ACC112 (cell line): ENCODE measurements at regions not wholly inside any gene's neighbourhood (a gene's known extent, or its start where the extent isn't known, plus 50 kb on each side); places are given as distances from the start of the nearest gene placed in this dataset.

Experiments used
- H2AFZ ChIP-seq: fragments of 200-600 bp; sonication (generic); one replicate; pipeline ENCODE4 v1.6.0; 2017; ENCODE audit warnings: antibody characterized with exemption, low read length; ENCODE audit not compliant: unreplicated experiment
- H3K27ac ChIP-seq: fragments of 200-600 bp; sonication (generic); 2 replicates; pipeline ENCODE4 v1.5.1; 2014; ENCODE audit warnings: low read depth, mild to moderate bottlenecking, antibody characterized with exemption, low read length, moderate library complexity
- H3K27me3 ChIP-seq: fragments of 200-600 bp; sonication (generic); 2 replicates; pipeline ENCODE4 v1.6.1; 2014; ENCODE audit warnings: mild to moderate bottlenecking, antibody characterized with exemption, low read length, moderate library complexity, mixed read lengths; ENCODE audit not compliant: insufficient read depth
- H3K36me3 ChIP-seq: fragments of 200-600 bp; sonication (generic); 2 replicates; pipeline ENCODE4 v1.6.1; 2016; ENCODE audit warnings: mild to moderate bottlenecking, antibody characterized with exemption, low read length, moderate library complexity, mixed read lengths; ENCODE audit not compliant: insufficient read depth
- H3K4me1 ChIP-seq: fragments of 200-600 bp; sonication (generic); one replicate; pipeline ENCODE4 v1.6.1; 2016; ENCODE audit warnings: low read length, mixed read lengths; ENCODE audit not compliant: insufficient read depth, unreplicated experiment, control insufficient read depth
- H3K4me3 ChIP-seq: fragments of 200-600 bp; sonication (generic); 2 replicates; pipeline ENCODE4 v1.5.1; 2014; ENCODE audit warnings: mild to moderate bottlenecking, low read depth, low read length
- H3K79me2 ChIP-seq: fragments of 200-600 bp; sonication (generic); one replicate; pipeline ENCODE4 v1.6.0; 2016; ENCODE audit warnings: low read length; ENCODE audit not compliant: control insufficient read depth, unreplicated experiment, insufficient read depth

DNA sequence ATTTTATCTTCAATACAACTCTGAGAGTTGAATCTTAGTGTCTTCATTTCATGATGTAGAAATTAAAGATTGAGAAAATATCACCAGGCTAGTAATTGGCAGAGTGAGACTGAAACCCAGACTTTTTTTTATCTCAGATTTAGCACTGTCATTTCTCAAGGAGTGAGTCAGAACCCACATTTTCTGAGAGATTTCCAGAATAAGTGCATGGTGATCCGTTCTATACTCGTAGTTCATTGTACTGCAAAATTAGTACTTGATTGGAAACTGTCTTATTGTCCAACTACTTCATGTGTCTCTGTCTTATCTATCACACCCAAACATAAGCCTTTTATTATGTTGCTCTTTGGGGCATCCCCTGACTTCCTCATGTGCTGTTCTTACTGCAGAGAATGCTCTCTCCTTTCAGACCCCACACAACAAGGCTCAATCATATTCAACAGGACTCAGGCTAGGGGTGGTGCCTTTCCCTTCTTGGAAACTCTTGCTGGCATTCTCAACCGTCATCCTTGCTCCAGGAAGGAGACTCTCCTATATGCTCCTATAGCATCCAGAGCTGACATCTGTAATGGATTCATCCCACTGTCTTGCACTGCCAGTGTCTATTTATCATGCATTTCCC lies 76.7 kb upstream of the BLID start:
- Histone ChIP-seq H3K4me3 (no peak overlapping the region), H2AFZ (no peak overlapping the region), H3K27me3 (no peaks in the 10 kb centered on the region), H3K27ac (peak overlapping the region; percentile 99), H3K79me2 (peaks cover 84% of the 10 kb centered on the region), H3K36me3 (peaks cover 20% of the 10 kb centered on the region), H3K4me1 (peaks cover 91% of the 10 kb centered on the region)

DNA sequence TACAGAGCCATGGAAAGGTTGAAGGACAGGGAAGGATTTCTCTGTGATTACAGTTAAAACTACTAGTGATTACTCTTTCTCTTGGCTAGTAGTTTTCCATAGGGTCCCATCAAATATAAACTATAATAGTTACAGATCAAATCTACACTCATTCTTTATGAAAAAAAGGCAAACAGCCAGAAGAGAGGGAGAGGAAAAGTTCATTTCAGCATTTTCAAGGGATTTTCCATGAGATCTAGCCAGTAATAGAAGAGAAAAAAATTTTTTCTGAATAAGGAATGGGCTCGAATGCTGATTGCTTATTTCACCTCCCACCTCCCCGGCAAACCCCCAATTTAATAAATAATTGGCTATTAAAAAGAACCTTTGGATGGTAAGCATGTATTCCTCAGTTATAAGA lies 74.8 kb upstream of the BLID start:
- Histone ChIP-seq H3K36me3 (peaks cover 21% of the 10 kb centered on the region), H2AFZ (no peak overlapping the region), H3K27ac (peak overlapping the region; percentile 99), H3K27me3 (no peaks in the 10 kb centered on the region), H3K4me3 (no peak overlapping the region), H3K4me1 (peaks cover 90% of the 10 kb centered on the region), H3K79me2 (peaks cover 81% of the 10 kb centered on the region)

DNA sequence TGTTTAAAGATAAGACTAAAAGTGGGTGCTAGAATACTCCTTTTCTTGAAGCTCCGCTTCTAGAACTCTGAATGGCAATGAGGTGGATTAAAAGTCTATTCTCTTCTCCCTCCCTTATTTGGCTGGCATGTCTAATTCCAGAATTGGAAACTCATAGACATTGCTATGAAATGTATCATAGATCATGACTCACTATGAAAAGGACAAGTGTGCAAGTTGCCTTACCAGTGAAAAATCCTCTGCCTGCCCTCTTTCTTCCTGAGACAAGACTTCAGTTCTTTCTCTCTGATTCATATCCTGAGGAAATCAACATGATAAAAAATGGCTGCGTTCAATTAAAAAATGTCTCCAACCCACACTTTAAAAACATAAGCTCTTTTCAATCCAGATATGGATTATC lies 73.2 kb upstream of the BLID start:
- Histone ChIP-seq H3K27me3 (no peaks in the 10 kb centered on the region), H2AFZ (no peak overlapping the region), H3K36me3 (peaks cover 30% of the 10 kb centered on the region), H3K4me1 (peaks cover 87% of the 10 kb centered on the region), H3K4me3 (no peak overlapping the region), H3K27ac (peak overlapping the region; percentile 99), H3K79me2 (peaks cover 82% of the 10 kb centered on the region)

DNA sequence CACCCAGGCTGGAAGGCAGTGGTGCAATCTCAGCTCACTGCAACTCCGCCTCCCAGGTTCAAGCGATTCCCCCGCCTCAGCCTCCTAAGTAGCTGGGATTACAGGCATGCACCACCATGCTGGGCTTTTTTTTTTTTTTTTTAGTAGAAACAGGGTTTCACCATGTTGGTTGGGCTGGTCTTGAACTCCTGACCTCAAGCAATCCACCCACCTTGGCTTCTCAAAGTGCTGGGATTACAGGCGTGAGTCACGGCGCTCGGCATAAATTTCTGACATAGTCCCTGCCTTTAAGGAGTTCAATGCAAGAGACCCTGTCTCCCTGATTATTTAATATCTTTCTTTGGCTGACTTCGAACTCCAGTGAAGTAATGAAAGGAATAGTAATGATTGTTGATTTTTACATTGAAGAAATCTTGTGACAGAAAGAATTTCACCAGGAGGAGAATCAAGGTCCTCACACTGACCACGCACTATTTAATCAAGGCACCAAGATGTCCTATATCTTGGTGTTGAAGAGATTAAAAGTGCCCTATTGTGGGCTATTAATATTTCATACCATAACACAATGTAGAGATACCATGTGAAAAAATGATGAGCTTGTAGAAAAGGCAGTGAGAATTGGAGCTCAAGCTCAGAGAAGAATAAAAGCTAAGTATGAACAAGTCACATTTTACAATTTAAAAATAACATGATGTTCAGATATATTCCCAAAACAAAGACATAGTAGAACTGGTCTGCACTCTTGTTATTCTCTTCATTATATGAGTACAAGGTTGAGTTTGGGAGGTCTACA lies 71.6 kb upstream of the BLID start:
- Histone ChIP-seq H3K36me3 (peaks cover 30% of the 10 kb centered on the region), H3K4me1 (peaks cover 85% of the 10 kb centered on the region), H3K27me3 (no peaks in the 10 kb centered on the region), H3K79me2 (peaks cover 82% of the 10 kb centered on the region), H3K4me3 (no peak overlapping the region), H2AFZ (no peak overlapping the region), H3K27ac (peak overlapping the region; percentile 99)

DNA sequence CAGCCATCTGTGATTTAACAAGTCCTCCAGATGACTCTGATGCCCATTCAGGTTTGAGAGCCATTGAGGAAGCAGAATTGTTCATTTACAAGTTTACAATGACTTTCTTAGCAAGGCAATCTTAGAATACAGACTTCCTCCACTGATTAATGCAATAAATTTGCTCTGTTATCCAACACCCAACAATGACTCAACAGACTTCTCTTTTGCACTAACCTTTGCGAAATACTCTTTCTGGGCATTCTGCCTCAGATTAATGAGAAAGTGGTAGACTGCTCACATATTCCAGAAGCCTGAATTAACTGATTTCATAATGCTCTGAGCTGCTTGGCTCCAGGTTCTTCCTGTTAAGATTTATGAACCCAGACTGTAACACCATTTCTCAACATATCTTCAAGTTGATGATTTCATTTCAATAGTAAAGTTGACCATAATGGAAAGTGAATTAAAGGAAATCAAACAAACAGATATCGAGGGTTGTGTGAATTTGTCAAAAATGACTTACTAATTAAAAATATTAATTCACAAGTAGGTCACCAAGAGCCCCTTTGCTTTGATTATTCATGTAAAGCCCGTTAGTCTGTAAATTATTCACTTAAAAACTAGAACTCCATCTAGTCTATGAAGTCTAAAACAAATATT lies 70.5 kb upstream of the BLID start:
- Histone ChIP-seq H3K27ac (peak overlapping the region; percentile 99), H3K4me1 (peaks cover 85% of the 10 kb centered on the region), H3K4me3 (peak overlapping the region; percentile 13; the same call in 1 of the 2 replicates), H3K36me3 (peaks cover 30% of the 10 kb centered on the region), H2AFZ (no peak overlapping the region), H3K79me2 (peaks cover 81% of the 10 kb centered on the region), H3K27me3 (no peaks in the 10 kb centered on the region)

DNA sequence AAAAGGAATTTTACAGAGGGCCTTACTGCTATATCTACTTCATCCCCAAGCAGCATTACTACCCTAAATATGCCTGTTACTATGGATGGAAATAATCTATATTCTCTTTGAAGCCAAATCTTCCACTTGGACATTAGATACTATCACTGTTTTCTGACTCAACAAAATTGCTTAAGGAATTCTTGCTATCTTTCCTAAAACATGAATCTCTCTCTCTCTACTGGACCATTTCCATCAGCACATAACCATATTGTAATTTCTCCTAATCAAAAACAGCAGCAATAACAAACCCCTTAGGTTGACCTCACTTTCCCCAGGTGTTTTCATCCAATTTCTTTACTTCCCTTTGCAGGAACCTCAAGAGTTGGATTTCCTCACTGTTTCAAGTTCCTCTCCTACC lies 67.9 kb upstream of the BLID start:
- Histone ChIP-seq H3K27me3 (no peaks in the 10 kb centered on the region), H3K79me2 (peaks cover 74% of the 10 kb centered on the region), H2AFZ (no peak overlapping the region), H3K27ac (peak overlapping the region; percentile 99), H3K36me3 (peaks cover 42% of the 10 kb centered on the region), H3K4me1 (peaks cover 69% of the 10 kb centered on the region), H3K4me3 (no peak overlapping the region)

DNA sequence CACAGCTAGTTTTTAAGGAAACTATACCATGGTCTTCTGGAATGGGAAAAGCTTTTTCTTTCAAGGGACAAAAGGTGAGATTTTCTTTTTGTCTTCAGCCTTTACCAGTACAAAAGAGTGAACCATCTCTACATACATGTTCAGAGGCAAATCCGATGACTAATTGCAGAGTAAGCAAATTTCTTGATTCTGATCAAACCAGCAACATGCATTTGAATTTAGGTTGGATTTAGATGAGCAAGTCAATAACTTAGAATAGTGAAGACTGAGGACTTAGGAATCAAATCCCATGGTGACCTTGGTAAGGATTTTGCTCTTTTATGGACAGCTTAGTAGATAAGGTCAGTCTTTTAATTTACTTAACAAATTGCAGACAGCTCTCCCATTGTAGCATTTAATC lies 65.9 kb upstream of the BLID start:
- peak overlapping the region; percentile 6; the same call in 1 of the 2 replicates for H3K4me3 ChIP-seq
- peak overlapping the region; percentile 99 for H3K27ac ChIP-seq
- no peak overlapping the region for H2AFZ ChIP-seq
- H3K27me3 ChIP-seq: no peaks in the 10 kb centered on the region
- H3K4me1 ChIP-seq: peaks cover 58% of the 10 kb centered on the region
- peaks cover 53% of the 10 kb centered on the region for H3K36me3 ChIP-seq
- peaks cover 78% of the 10 kb centered on the region for H3K79me2 ChIP-seq

DNA sequence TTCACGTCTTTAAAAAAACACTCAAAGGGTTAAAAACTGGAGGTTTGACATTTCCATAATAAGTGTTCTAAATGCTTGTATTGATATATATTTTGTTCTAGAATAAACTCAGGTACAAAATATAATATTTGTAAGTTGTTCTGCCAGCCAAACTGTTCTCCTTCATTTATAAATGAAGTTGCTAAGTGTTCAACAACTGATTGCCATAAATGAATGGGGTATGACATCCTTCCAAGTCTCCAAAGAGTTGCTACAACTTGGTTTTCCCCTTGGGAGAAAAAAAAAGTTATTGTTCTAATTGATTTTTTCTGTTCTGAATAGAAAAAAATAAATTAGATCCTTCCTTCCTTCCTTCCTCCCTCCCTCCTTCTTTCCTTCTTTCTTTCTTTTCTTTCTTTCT lies 65.4 kb upstream of the BLID start:
- Histone ChIP-seq H3K36me3 (peaks cover 58% of the 10 kb centered on the region), H3K4me3 (no peak overlapping the region), H3K79me2 (peaks cover 82% of the 10 kb centered on the region), H3K27ac (peak overlapping the region; percentile 99), H2AFZ (no peak overlapping the region), H3K4me1 (peaks cover 60% of the 10 kb centered on the region), H3K27me3 (no peaks in the 10 kb centered on the region)

DNA sequence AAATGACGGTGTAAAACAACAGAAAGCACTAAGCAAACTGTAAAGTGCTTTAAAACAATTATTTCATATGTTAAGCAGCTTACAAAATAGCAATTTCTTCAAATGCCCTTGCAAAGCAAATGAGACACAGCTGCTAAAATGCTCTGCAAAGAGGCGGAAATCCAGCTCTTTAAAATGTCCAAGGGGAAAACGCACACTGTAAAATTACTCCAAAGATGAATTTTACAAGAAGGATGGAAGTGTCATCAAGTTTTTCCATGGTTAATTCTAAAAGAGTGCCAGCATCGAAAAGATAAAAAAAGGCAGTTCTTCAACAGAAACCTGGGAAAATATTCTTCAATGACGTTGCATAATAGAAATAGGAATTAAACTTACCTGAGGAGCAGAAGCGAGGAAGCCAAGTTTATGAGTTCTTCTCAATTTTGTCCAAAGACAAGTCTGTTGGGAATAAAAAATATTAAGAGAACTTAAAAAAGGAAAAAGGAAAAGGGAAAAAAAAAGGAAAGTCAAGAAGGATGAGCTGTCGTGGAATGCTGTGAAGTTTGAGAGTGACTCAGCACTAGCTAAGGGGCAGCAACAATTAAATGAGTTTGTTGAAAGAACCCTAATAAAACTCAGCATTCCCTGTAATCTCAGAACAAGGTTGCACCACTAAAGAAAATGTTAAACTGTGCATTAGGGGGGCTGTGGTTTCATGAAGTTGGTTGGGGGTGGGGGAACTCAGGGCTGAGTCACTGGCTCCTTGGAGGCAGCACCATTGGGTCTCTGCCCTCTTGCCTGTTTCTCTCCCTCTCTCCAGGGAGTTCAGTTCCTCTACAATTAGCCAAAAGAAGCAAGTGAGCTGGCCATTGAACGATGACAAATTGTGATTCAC lies 64.2 kb upstream of the BLID start:
- Histone ChIP-seq H3K4me3 (peak overlapping the region; percentile 92), H3K27ac (peak overlapping the region; percentile 99), H3K79me2 (peaks cover 83% of the 10 kb centered on the region), H3K27me3 (no peaks in the 10 kb centered on the region), H2AFZ (no peak overlapping the region), H3K36me3 (peaks cover 59% of the 10 kb centered on the region), H3K4me1 (peaks cover 64% of the 10 kb centered on the region)

DNA sequence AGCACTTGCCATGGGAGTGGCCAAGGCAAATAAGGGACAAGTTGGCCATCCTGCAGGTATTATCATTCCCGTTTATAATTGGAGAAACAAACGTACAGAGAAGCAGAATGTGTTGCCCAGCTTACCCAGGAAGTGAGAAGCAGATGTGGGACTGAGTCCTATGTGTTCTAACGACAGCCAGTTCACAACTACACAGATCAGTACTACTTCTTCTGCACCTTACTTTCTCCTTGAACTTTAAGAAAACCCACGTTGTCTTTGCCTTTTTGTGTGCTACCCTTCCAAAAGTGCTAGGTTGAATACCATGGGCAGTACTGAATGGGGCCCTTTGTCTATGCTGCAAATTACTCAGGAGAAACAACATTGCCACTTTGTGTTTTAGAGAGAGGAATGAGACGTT lies 62.8 kb upstream of the BLID start:
- Histone ChIP-seq H3K27ac (peak overlapping the region; percentile 99), H3K27me3 (no peaks in the 10 kb centered on the region), H3K36me3 (peaks cover 60% of the 10 kb centered on the region), H3K4me1 (peaks cover 65% of the 10 kb centered on the region), H2AFZ (no peak overlapping the region), H3K4me3 (peak overlapping the region; percentile 92), H3K79me2 (peaks cover 81% of the 10 kb centered on the region)
